ENCODE measurements at regions not wholly inside any gene's neighbourhood (a gene's known extent, or its start where the extent isn't known, plus 50 kb on each side); places are given as distances from the start of the nearest gene placed in this dataset.
A peak's percentile ranks its signal among the peaks of the same experiment; 100 is the strongest.
"Not testable (repeated sequence)": the region's sequence is repeated elsewhere in the genome, so short reads cannot be mapped to it uniquely, and the experiment has no call there.

- TF ChIP-seq CTCF (IDR thresholded peaks at IDR 0.05; ENCODE audit: insufficient read depth, low read depth, low read length), result no peak
- POLR2A ChIA-PET, result no interaction called here
- no peaks in the 10 kb centered on the region for H3K27me3 ChIP-seq (ENCODE audit: control insufficient read depth, insufficient read depth, low read length)
- H3K4me3 ChIP-seq (ENCODE audit: low read depth, low read length), result no peak overlapping the region
- DNase-seq (ENCODE audit: low read depth), result no peak
- CTCF ChIA-PET, result no interaction called here
- no peaks in the 10 kb centered on the region for H3K36me3 ChIP-seq (ENCODE audit: control insufficient read depth, insufficient read depth, low read length)
Observed at GRCh38 chr5:111618623-111619271, 106.4 kb upstream of the STARD4 start.

GRCh38 chr5:111615054-111615453, 102.7 kb upstream of the STARD4 start:
- no peak for TF ChIP-seq CTCF (IDR thresholded peaks at IDR 0.05; ENCODE audit: insufficient read depth, low read depth, low read length)
- H3K27me3 ChIP-seq (ENCODE audit: control insufficient read depth, insufficient read depth, low read length), result no peaks in the 10 kb centered on the region
- POLR2A ChIA-PET, result no interaction called here
- no peaks in the 10 kb centered on the region for H3K36me3 ChIP-seq (ENCODE audit: control insufficient read depth, insufficient read depth, low read length)
- CTCF ChIA-PET, result no interaction called here
- DNase-seq (ENCODE audit: low read depth), result no peak
- no peak overlapping the region for H3K4me3 ChIP-seq (ENCODE audit: low read depth, low read length)

GRCh38 chr5:111612013-111612630, 99.8 kb upstream of the STARD4 start:
- DNase-seq (ENCODE audit: low read depth); H3K4me3 ChIP-seq (ENCODE audit: low read depth, low read length); H3K27me3 ChIP-seq (ENCODE audit: control insufficient read depth, insufficient read depth, low read length); CTCF ChIA-PET; H3K36me3 ChIP-seq (ENCODE audit: control insufficient read depth, insufficient read depth, low read length): not testable (repeated sequence)
- POLR2A ChIA-PET, result interaction anchor here (0.6 kb wide), 1 partner anchor 85 kb away, joined by 6 read pairs; no protein-coding TSS in a partner anchor

GRCh38 chr5:111606194-111606593, 93.9 kb upstream of the STARD4 start:
- ChIA-PET POLR2A (no interaction called here), CTCF (no interaction called here)
- no peaks in the 10 kb centered on the region for H3K36me3 ChIP-seq (ENCODE audit: control insufficient read depth, insufficient read depth, low read length)
- no peak for DNase-seq (ENCODE audit: low read depth)
- TF ChIP-seq CTCF (IDR thresholded peaks at IDR 0.05; ENCODE audit: insufficient read depth, low read depth, low read length), result no peak
- no peaks in the 10 kb centered on the region for H3K27me3 ChIP-seq (ENCODE audit: control insufficient read depth, insufficient read depth, low read length)
- no peak overlapping the region for H3K4me3 ChIP-seq (ENCODE audit: low read depth, low read length)

- CTCF ChIA-PET, result no interaction called here
Observed at GRCh38 chr5:111603446-111603827, 91.1 kb upstream of the STARD4 start.

More at GRCh38 chr5:111603446-111603827, 91.1 kb upstream of the STARD4 start:
- Histone ChIP-seq H3K27me3 (ENCODE audit: control insufficient read depth, insufficient read depth, low read length) (no peaks in the 10 kb centered on the region), H3K36me3 (ENCODE audit: control insufficient read depth, insufficient read depth, low read length) (no peaks in the 10 kb centered on the region), H3K4me3 (ENCODE audit: low read depth, low read length) (no peak overlapping the region)
- TF ChIP-seq CTCF (IDR thresholded peaks at IDR 0.05; ENCODE audit: insufficient read depth, low read depth, low read length), result no peak
- peak; percentile 24 for DNase-seq (ENCODE audit: low read depth)
- POLR2A ChIA-PET, result no interaction called here
